ENCODE measurements at regions not wholly inside any gene's neighbourhood (a gene's known extent, or its start where the extent isn't known, plus 50 kb on each side); places are given as distances from the start of the nearest gene placed in this dataset.
"Not testable (repeated sequence)": the region's sequence is repeated elsewhere in the genome, so short reads cannot be mapped to it uniquely, and the experiment has no call there.

GRCh38 chr7:29699723-29700122 is 106.6 kb upstream of the WIPF3 start:
- not testable (repeated sequence) for TF ChIP-seq POLR2AphosphoS5, POLR2A, CTCF (IDR thresholded peaks at IDR 0.05)

All from stomach (tissue), 4 donors.